ENCODE measurements at regions not wholly inside any gene's neighbourhood (a gene's known extent, or its start where the extent isn't known, plus 50 kb on each side); places are given as distances from the start of the nearest gene placed in this dataset.

GRCh38 chr1:239538239-239538988 is 152.0 kb downstream of the CHRM3 start:
- DNase-seq (ENCODE audit: low read depth in 4 of 4, low spot score in 3 of 4) = peak in 3 of 4 donors; percentile 20 to 36 (median 26)

GRCh38 chr1:239539051-239539450 is 152.7 kb downstream of the CHRM3 start:
- no peak for DNase-seq (ENCODE audit: low read depth in 4 of 4, low spot score in 3 of 4)

GRCh38 chr1:239539812-239540211 is 153.4 kb downstream of the CHRM3 start:
- no peak for DNase-seq (ENCODE audit: low read depth in 4 of 4, low spot score in 3 of 4)

- DNase-seq (ENCODE audit: low read depth in 4 of 4, low spot score in 3 of 4) = no peak
Measured at GRCh38 chr1:239543873-239544272, 157.5 kb downstream of the CHRM3 start.

- DNase-seq (ENCODE audit: low read depth in 4 of 4, low spot score in 3 of 4) = no peak
Measured at GRCh38 chr1:239545466-239545865, 159.1 kb downstream of the CHRM3 start.

GRCh38 chr1:239547987-239548386 is 161.6 kb downstream of the CHRM3 start:
- DNase-seq (ENCODE audit: low read depth in 4 of 4, low spot score in 3 of 4) = no peak

GRCh38 chr1:239550178-239550577 is 163.8 kb downstream of the CHRM3 start:
- DNase-seq (ENCODE audit: low read depth in 4 of 4, low spot score in 3 of 4) = no peak

GRCh38 chr1:239555350-239555749 is 169.0 kb downstream of the CHRM3 start:
- no peak for DNase-seq (ENCODE audit: low read depth in 4 of 4, low spot score in 3 of 4)

- no peak for DNase-seq (ENCODE audit: low read depth in 4 of 4, low spot score in 3 of 4)
Measured at GRCh38 chr1:239558559-239558958, 172.2 kb downstream of the CHRM3 start.

GRCh38 chr1:239558991-239559390 is 172.6 kb downstream of the CHRM3 start:
- no peak for DNase-seq (ENCODE audit: low read depth in 4 of 4, low spot score in 3 of 4)

- DNase-seq (ENCODE audit: low read depth in 4 of 4, low spot score in 3 of 4) = no peak
Measured at GRCh38 chr1:239560921-239561320, 174.6 kb downstream of the CHRM3 start.

GRCh38 chr1:239562095-239562494 is 175.7 kb downstream of the CHRM3 start:
- no peak for DNase-seq (ENCODE audit: low read depth in 4 of 4, low spot score in 3 of 4)

GRCh38 chr1:239563681-239564080 is 177.3 kb downstream of the CHRM3 start:
- peak in 2 of 4 donors; percentile 20 to 28 for DNase-seq (ENCODE audit: low read depth in 4 of 4, low spot score in 3 of 4)

GRCh38 chr1:239566074-239566473 is 179.7 kb downstream of the CHRM3 start:
- no peak for DNase-seq (ENCODE audit: low read depth in 4 of 4, low spot score in 3 of 4)

GRCh38 chr1:239570878-239571277 is 184.5 kb downstream of the CHRM3 start:
- DNase-seq (ENCODE audit: low read depth in 4 of 4, low spot score in 3 of 4) = no peak

GRCh38 chr1:239572183-239572582 is 185.8 kb downstream of the CHRM3 start:
- no peak for DNase-seq (ENCODE audit: low read depth in 4 of 4, low spot score in 3 of 4)

GRCh38 chr1:239574112-239574511 is 187.7 kb downstream of the CHRM3 start:
- DNase-seq (ENCODE audit: low read depth in 4 of 4, low spot score in 3 of 4) = no peak

- DNase-seq (ENCODE audit: low read depth in 4 of 4, low spot score in 3 of 4) = no peak
Measured at GRCh38 chr1:239575113-239575512, 188.7 kb downstream of the CHRM3 start.

GRCh38 chr1:239583536-239583935 is 197.2 kb downstream of the CHRM3 start:
- DNase-seq (ENCODE audit: low read depth in 4 of 4, low spot score in 3 of 4) = peak in 3 of 4 donors; percentile 20 to 38 (median 22)

GRCh38 chr1:239586128-239586527 is 199.8 kb downstream of the CHRM3 start:
- DNase-seq (ENCODE audit: low read depth in 4 of 4, low spot score in 3 of 4) = no peak

GRCh38 chr1:239587066-239587465 is 200.7 kb downstream of the CHRM3 start:
- DNase-seq (ENCODE audit: low read depth in 4 of 4, low spot score in 3 of 4) = no peak

GRCh38 chr1:239587574-239588369 is 201.4 kb downstream of the CHRM3 start:
- DNase-seq (ENCODE audit: low read depth in 4 of 4, low spot score in 3 of 4) = no peak

Measured in right renal pelvis (tissue), 4 donors.